GM12892 (cell line): ENCODE measurements at regions not wholly inside any gene's neighbourhood (a gene's known extent, or its start where the extent isn't known, plus 50 kb on each side); places are given as distances from the start of the nearest gene placed in this dataset.

ENCODE experiments used
- DNase-seq: peaks from one replicate; pipeline ENCODE4 v3.0.0; 2011; ENCODE audit not compliant: insufficient read length
- FAIRE-seq: peaks from 2 replicates; lab custom pipeline; 2011; peaks lifted over from hg19 to GRCh38; lab: Jason Lieb, UNC
- POLR2A ChIP-seq: IDR thresholded peaks from 2 replicates; pipeline ENCODE4 v1.6.1; 2011; ENCODE audit warnings: low read depth, low read length, control low read depth
- POLR2AphosphoS5 ChIP-seq: IDR thresholded peaks from 2 replicates; pipeline ENCODE4 v1.6.1; 2011; ENCODE audit warnings: low read depth, low read length, control low read depth
- TAF1 ChIP-seq: IDR thresholded peaks from 2 replicates; pipeline ENCODE4 v1.6.1; 2011; ENCODE audit warnings: low read depth, mild to moderate bottlenecking, control low read depth, low read length, borderline replicate concordance

DNA sequence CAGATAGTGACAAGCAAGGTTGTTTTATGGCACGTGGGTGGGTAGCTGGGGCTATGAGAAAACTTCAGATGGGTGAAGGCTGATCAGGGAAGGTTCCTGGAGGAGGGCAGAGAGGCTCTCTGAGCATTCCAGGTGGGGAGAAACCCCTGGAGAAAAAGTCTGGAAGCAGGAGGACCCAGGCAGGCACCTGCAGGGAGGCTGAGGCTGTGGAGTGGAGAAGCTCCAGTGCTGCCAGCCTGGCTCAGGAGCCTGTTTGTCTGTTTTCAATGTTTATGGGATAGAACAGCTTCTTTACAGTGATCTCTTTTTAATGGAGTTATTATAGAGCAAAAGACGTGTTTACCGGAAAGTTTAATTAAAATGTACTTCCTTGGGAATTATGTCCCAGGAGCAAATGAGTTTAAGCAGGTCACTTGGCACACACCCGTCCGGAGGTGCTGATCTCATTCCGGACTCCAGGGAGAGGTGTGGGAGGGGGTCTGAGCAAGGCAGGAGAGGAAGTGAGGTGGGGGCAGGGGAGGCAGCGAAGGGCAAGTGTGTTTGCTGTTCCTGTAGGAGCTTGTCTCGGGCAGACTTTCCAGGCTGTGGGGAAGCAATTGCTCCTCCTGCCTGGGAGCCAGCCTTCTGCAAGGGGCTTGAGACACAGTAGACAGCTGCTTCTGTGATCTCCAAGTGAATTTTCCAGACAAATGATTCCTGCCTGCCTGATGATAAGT, 239.5 kb downstream of the MYCN start:
- TF ChIP-seq TAF1 (no peak), POLR2AphosphoS5 (no peak), POLR2A (no peak)

DNA sequence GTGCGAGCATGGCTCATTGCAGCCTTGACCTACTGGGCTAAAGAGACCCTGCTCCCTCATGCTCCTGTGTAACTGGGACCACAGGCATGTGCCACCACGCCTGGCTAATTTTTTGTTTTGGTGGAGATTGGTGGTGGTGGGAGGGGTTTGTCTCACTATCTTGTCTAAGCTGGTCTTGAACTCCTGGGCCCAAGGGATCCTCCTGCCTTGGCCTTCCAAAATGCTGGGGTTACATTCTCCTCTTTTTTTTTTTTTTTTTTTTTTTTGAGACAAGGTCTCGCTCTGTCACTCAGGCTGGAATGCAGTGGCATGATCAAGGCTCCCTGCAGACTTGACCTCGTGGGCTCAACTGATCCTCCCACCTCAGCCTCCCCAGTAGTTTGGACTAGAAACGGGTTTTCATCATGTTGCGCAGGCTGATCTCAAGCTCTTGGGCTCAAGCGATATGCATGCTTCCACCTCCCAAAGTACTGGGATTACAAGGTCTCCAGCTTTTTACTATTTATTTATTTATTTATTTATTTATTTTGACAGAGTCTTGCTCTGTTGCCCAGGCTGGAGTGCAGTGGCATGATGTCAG, 238.3 kb downstream of the MYCN start:
- FAIRE-seq (no peak), DNase-seq (no peak)
- TF ChIP-seq POLR2A (no peak), POLR2AphosphoS5 (no peak), TAF1 (no peak)

More for the DNA sequence above, 239.5 kb downstream of the MYCN start:
- no peak for FAIRE-seq
- no peak for DNase-seq

DNA sequence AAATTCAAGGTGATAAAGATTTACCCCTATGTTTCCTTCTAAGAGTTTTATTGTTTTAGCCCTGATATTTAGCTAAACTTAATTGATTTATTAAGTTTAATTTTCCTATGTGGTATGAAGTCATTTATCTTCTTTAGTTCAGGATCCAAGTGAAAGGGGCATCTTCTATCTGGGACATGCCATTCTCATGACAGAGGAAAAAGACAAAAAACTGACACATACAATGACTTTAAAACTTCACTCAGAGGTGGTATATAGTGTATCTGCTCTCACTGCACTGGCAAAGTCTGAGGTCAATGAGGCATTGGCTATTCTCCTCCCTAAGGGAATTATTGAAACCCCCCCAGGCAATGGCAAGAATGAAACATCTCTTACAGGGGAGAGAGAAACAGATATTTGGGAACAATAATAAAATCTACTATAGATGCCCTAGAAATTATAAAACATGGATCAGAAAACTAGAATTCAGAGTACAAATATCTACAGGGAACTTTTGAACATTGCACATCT, 237.4 kb downstream of the MYCN start:
- DNase-seq, result no peak
- no peak for TF ChIP-seq TAF1
- TF ChIP-seq POLR2A, result no peak
- FAIRE-seq, result no peak

DNA sequence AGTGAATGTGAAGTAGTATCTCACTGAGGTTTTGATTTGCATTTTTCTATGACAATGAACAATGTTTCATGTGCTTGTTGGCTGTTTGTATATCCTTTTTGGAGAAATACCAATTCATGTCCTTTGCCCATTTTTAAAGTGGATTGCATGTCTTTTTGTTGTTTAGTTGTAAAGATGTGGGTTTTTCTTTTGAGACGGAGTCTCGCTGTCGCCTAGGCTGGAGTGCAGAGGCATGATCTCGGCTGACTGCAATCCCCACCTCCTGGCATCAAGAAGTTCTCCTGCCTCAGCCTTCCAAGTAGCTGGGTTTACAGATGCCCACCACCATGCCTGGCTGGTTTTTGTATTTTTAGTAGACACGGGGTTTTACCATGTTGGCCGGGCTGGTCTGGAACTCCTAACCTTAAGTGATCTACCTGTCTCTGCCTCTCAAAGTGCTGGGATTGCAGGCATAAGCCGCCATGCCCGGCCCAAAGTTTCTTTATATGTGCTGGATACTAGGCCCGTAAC, 236.7 kb downstream of the MYCN start:
- no peak for DNase-seq
- no peak for FAIRE-seq
- no peak for TF ChIP-seq POLR2AphosphoS5
- TF ChIP-seq POLR2A, result no peak
- no peak for TF ChIP-seq TAF1

DNA sequence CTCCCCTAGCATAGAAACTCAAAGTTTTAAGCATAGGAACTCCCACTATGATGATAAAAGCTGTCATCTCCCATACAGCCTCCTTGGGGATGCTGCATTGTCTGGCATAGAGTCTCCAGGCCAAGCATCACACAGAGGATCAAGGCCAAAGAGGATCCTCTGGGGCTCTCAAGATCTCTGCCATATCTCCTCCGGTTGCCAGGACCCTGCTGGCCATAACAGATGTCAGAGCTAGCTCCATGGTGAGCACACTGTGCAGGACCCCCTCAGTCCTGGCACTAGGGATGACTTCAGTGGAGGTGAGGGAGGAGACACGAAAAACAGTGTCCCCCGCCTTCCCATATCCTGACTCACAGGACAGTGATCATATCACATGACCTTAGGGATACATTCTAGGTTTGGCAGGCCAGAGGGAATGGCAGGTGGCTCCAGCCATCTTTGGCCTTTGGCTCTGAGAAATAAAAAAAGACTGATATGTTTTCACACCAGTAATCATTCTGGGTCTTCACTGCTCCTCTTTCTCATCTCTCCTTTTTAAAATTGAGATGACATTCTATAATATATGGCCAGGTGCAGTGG, 235.0 kb downstream of the MYCN start:
- no peak for DNase-seq
- no peak for TF ChIP-seq POLR2AphosphoS5
- no peak for FAIRE-seq

DNA sequence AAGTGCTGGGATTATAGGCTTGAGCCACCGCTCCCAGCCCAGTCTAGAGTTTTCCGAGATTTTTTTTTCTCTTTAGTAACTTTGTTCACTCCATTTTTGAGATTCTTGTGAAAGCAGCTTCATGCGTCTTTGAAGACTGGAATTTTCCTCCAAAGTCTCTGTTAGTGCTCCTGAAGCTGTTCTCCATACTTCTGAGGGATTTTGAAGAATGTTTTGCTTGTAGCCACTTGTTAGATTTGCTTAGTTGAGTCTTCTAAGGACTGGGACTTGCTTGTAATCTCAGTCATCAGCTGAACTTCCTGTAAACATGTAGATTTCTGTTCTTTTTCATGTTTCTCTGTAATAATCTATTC, 234.3 kb downstream of the MYCN start:
- no peak for DNase-seq
- no peak for TF ChIP-seq POLR2A
- TF ChIP-seq POLR2AphosphoS5, result no peak
- no peak for TF ChIP-seq TAF1
- FAIRE-seq, result no peak

DNA sequence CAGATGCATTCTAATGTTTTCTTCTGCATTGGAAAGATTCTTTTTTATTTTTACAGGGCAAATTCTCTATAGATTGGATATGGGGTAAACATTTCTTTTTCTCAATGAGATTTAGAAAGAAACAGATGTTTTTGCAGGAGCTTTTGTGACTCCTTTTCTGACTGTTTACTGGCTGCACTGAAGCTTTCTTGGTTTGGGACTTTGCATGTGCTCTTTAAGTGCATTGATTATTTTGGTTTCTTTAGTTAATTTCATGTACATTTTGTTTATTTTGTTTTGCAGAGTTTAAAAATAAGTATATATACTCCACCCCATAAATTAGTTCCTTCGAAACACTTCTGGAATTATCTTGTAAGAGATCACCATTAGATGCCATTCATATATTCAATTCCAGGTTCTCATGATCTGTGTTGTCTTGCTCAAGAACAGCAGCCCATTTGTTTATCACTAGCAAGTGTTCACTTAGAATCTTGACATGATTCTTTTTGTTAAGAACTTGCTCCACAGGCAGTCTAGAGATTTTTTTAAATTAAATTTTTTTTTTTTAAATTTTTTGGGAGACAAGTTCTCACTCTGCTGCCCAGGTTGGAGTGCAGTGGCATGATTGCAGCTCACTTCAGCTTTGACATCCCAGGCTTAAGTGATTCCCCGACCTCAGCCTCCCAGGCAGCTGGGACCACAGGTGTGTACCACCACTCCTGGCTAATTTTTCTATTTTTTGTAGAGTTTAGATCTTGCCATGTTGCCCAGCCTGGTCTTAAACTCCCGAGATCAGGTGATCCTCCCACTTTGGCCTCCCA, 233.7 kb downstream of the MYCN start:
- TF ChIP-seq TAF1 (no peak), POLR2A (no peak), POLR2AphosphoS5 (no peak)
- FAIRE-seq, result no peak
- no peak for DNase-seq

DNA sequence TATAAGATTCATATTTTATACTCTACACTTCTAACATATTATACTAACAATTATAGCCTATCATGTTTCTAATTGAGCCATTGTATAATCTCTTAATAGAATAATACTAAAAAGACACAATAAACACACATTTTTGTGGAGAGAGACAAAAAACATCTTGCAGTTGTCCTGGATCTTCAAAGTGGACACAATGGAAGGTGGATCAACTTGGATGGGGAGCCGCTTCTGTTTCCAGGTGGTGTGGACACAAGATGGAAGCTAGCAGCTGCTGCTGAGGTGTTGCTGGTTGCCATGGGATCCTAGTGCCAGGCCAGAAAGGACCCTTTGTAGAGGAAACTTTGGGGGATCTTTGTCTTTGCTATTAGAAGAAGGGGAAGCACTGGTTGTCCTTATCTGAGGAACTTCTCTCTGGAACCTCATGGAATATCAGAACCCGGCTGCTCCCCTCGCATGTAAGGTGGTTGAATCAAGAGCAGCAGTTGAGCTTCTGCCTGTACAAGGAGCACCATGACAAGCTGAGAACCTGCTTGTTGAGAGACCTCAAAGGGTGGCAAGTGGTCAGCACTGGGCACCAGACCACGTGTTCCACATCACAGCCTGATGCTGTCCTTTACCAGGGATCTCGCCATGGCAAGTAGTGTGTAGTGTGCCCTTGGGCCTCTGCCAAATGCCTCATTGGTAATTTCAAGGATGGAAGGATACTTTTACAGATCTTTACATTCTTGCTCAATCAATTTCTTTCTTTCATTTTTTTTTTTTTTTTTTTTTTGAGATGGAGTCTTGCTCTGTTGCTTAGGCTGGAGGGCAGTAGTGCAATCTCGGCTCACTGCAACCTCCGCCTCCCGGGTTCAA, 232.2 kb downstream of the MYCN start:
- no peak for FAIRE-seq
- no peak for DNase-seq
- TF ChIP-seq POLR2A (no peak), POLR2AphosphoS5 (no peak), TAF1 (no peak)

DNA sequence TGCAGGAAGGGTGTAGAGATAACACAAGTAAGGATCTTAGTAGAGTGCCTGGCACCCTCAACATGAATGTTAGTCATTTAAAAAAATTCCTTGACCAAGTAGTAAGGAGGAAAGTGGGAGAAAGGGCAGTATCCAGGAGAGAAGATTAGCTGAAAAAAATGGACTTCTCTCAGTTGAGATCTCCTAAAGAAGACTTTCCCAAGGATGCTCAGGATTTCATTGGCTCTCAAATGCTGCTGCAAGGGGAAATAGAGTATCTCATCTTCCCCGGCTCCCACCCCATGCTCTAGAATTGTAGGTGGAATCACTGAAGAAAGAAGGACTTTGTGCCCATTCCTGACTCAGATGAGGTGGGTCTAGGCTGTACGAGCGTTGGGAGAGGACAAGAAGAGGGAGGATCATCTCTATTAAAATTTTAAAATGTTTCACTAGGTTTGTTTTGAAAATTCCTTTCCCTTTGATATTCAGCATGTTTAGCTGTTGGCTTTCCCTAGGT, 231.1 kb downstream of the MYCN start:
- FAIRE-seq (no peak), DNase-seq (no peak)
- no peak for TF ChIP-seq POLR2A
- TF ChIP-seq POLR2AphosphoS5, result no peak
- TF ChIP-seq TAF1, result no peak

DNA sequence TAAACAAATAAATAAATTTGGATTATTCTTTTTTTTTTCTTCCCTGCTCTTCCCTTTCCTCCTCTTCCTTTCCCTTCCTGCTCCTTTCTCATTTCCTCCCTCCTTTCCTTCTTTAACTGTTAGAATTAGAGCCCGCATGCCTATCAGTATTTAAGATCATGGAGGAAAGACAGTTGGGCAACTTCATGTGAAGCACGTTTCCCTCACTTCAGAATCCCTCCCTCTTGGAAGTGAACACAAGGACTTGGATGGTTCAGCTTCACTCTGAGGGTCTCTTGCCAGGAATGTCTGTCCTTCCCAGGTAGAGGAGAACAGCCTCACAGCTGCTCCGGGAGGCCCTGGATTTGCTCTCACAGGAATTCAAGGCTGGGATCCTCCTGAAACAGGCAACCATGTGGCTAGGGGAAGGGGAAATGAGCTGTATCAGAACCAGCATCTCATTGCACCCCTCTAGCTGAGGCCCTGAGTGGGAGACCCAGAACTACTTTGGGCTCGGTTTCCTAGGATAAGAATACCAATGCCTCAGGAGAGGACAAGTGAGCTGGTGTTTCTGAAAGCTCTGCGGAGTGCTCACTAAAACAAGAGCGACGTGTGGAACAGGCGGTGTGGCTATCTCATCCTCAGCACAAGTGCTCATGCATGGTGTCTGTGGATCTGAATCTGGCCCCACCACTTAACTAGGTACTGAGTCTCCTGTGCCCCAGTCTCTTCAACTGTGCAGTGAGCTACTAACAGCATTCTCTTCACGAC, 230.5 kb downstream of the MYCN start:
- no peak for TF ChIP-seq TAF1
- no peak for TF ChIP-seq POLR2A
- no peak for TF ChIP-seq POLR2AphosphoS5
- FAIRE-seq (no peak), DNase-seq (no peak)
